Endothelial cell of umbilical vein (primary cell): ENCODE measurements at regions not wholly inside any gene's neighbourhood (a gene's known extent, or its start where the extent isn't known, plus 50 kb on each side); places are given as distances from the start of the nearest gene placed in this dataset.

Experiments used
- BruUV-seq: library from RNA; stranded (reverse); fragments of 400-500 nt; replicated peaks from 2 replicates; lab custom pipeline; 2021; lab: Mats Ljungman, UMichigan
- CTCF ChIA-PET: fragments of 300-600, 350-600 bp; sonication (Branson Sonifier 250); formaldehyde crosslinking; loops from one replicate; lab custom pipeline; 2021; ENCODE audit warnings: antibody characterized with exemption, inconsistent platforms; lab: Charles Lee
- POLR2A ChIA-PET: fragments of 300-600, 350-600 bp; sonication (Branson Sonifier 250); formaldehyde crosslinking; loops from one replicate; lab custom pipeline; 2021; ENCODE audit warnings: antibody characterized with exemption, inconsistent platforms; lab: Charles Lee
- DNase-seq: peaks from one replicate; pipeline ENCODE4 v3.0.0-alpha.2; 2011; ENCODE audit warnings: low read depth, low spot score
- FAIRE-seq: peaks from 2 replicates; lab custom pipeline; 2011; peaks lifted over from hg19 to GRCh38; lab: Jason Lieb, UNC
- H2AFZ ChIP-seq: 2 replicates; pipeline ENCODE4 v1.6.0; 2012; ENCODE audit warnings: low read depth, low read length, control low read depth, inconsistent platforms
- H3K27ac ChIP-seq: 2 replicates; pipeline ENCODE4 v1.5.1; 2011; ENCODE audit warnings: low read depth, mild to moderate bottlenecking, control low read depth, low read length, moderate library complexity; ENCODE audit not compliant: insufficient read depth
- H3K27me3 ChIP-seq, 2 experiments: 2 replicates each; pipeline versions ENCODE4 v1.6.0 to v1.6.1; 2011; ENCODE audit warnings: low read length in 2 of 2, mixed read lengths in 1 of 2; ENCODE audit not compliant: control insufficient read depth in 2 of 2, insufficient read depth in 2 of 2
- H3K36me3 ChIP-seq, 2 experiments: 2 replicates in 1 of 2; 3 replicates in 1 of 2; pipeline ENCODE4 v1.5.1; 2011; ENCODE audit warnings: low read length in 2 of 2, mild to moderate bottlenecking in 1 of 2, moderate library complexity in 1 of 2; ENCODE audit not compliant: control insufficient read depth in 2 of 2, insufficient read depth in 2 of 2; ENCODE audit errors: extremely low read depth in 1 of 2
- H3K4me1 ChIP-seq: 3 replicates; pipeline ENCODE4 v1.5.1; 2011; ENCODE audit warnings: mild to moderate bottlenecking, low read length; ENCODE audit not compliant: control insufficient read depth, insufficient read depth; ENCODE audit errors: extremely low read depth
- H3K4me2 ChIP-seq: 2 replicates; pipeline ENCODE4 v1.6.1; 2011; ENCODE audit warnings: low read length, control low read depth, mixed read lengths; ENCODE audit not compliant: insufficient read depth
- H3K4me3 ChIP-seq, 3 experiments: fragments of 200-600 bp in 1 of 3; sonication (generic), shearing (Covaris generic) in 1 of 3; replicated peaks in 1 of 3; 2 replicates each; pipeline ENCODE4 v1.5.1; 2011 to 2016; ENCODE audit warnings: control low read depth in 3 of 3, low read length in 3 of 3, mild to moderate bottlenecking in 2 of 3, inconsistent platforms in 1 of 3, low read depth in 1 of 3, moderate library complexity in 1 of 3; ENCODE audit not compliant: insufficient read depth in 1 of 3
- H3K79me2 ChIP-seq: 2 replicates; pipeline ENCODE4 v1.6.0; 2012; ENCODE audit warnings: low read length, inconsistent platforms; ENCODE audit not compliant: control insufficient read depth, insufficient read depth
- H3K9ac ChIP-seq: replicated peaks from 2 replicates; pipeline ENCODE3; 2011; ENCODE audit warnings: low read length, control low read depth; ENCODE audit not compliant: insufficient read depth; ENCODE audit errors: extremely low read depth
- H3K9me1 ChIP-seq: replicated peaks from 3 replicates; pipeline ENCODE4 v1.6.0; 2011; ENCODE audit warnings: mild to moderate bottlenecking, low read length; ENCODE audit not compliant: control insufficient read depth, insufficient read depth; ENCODE audit errors: extremely low read depth
- H3K9me3 ChIP-seq: replicated peaks from 2 replicates; pipeline ENCODE4 v1.5.1; 2012; ENCODE audit warnings: low read length, inconsistent platforms; ENCODE audit not compliant: control insufficient read depth, insufficient read depth
- H4K20me1 ChIP-seq: replicated peaks from 2 replicates; pipeline ENCODE3; 2011; ENCODE audit warnings: mild to moderate bottlenecking, low read length; ENCODE audit not compliant: control insufficient read depth, insufficient read depth; ENCODE audit errors: extremely low read depth
- EZH2 ChIP-seq: IDR thresholded peaks from 2 replicates; pipeline ENCODE4 v1.6.1; 2012; ENCODE audit warnings: borderline replicate concordance, low read depth, mild to moderate bottlenecking, moderate library complexity, low read length, inconsistent platforms; ENCODE audit not compliant: severe bottlenecking
- FOS ChIP-seq: IDR thresholded peaks from 2 replicates; pipeline ENCODE4 v1.6.1; 2011; ENCODE audit warnings: mild to moderate bottlenecking, low read length, moderate library complexity, borderline replicate concordance; ENCODE audit not compliant: insufficient read depth
- GATA2 ChIP-seq: IDR thresholded peaks from 2 replicates; pipeline ENCODE4 v1.7.0; 2011; ENCODE audit warnings: low read depth, mild to moderate bottlenecking, moderate library complexity, mixed read lengths, low read length; ENCODE audit not compliant: insufficient read length, insufficient read depth
- JUN ChIP-seq: IDR thresholded peaks from 2 replicates; pipeline ENCODE4 v1.6.1; 2011; ENCODE audit warnings: borderline replicate concordance, low read depth; ENCODE audit not compliant: insufficient read length, insufficient read depth
- MAX ChIP-seq: IDR thresholded peaks from 2 replicates; pipeline ENCODE4 v1.6.1; 2011; ENCODE audit not compliant: insufficient read depth, insufficient read length
- POLR2A ChIP-seq: IDR thresholded peaks from 2 replicates; pipeline ENCODE4 v1.6.1; 2012; ENCODE audit warnings: low read depth, mild to moderate bottlenecking, control low read depth, low read length
- POLR2AphosphoS5 ChIP-seq: IDR thresholded peaks from 2 replicates; pipeline ENCODE4 v1.6.1; 2012; ENCODE audit warnings: low read depth, mild to moderate bottlenecking, control low read depth, low read length, moderate library complexity; ENCODE audit not compliant: insufficient read depth
- dilution Hi-C: fragments of 300-500 bp; cut with MboI; formaldehyde crosslinking; loops from one replicate; pipeline ENCODE4 v1.15.0; 2019; ENCODE audit warnings: low sequenced_read_pairs; ENCODE audit not compliant: extremely low pct_ligation_motif_present
- intact Hi-C: fragments of 100-400 bp; cut with micrococcal nuclease; formaldehyde crosslinking; loops from one replicate; pipeline ENCODE4 v1.10.0; 2022

DNA sequence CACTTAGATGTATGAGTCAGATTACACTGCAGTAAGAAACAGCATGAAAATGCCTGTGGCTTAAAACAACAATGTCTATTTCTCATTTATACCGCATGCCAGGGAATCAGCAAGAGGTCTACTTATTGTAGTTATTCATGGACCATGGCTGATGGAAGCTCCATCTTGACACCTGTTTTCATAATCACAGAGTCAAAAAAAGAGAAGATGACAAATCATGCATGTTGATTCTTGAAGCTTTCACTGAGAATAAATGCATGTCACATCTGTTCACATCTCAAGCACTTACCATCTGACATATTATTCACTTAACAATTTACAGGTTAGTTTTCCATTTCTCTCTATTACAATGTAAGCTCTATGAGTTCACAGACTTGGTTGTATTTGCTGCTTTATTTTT lies 194.2 kb upstream of the SLITRK2 start:
- H3K36me3 ChIP-seq = no peaks in the 10 kb centered on the region
- H3K4me3 ChIP-seq = no peak overlapping the region
- no peak for TF ChIP-seq JUN
- no peak for TF ChIP-seq POLR2AphosphoS5
- TF ChIP-seq EZH2 = no peak
- no peak for TF ChIP-seq FOS
- no peak for TF ChIP-seq POLR2A
- TF ChIP-seq MAX = no peak
- no peak for TF ChIP-seq GATA2
- H3K9me3 ChIP-seq = no peaks in the 10 kb centered on the region
- no TSS peak for BruUV-seq
- H2AFZ ChIP-seq = no peak overlapping the region
- CTCF ChIA-PET = no interaction called here
- H3K9me1 ChIP-seq = no peaks in the 10 kb centered on the region
- no peak for FAIRE-seq
- no peaks in the 10 kb centered on the region for H4K20me1 ChIP-seq
- no peak for DNase-seq
- POLR2A ChIA-PET = no interaction called here
- intact Hi-C loops (no loop called here), dilution Hi-C loops (no loop called here)
- H3K4me1 ChIP-seq = no peaks in the 10 kb centered on the region
- H3K9ac ChIP-seq = no peak overlapping the region
- no peak overlapping the region for H3K27ac ChIP-seq
- no peaks in the 10 kb centered on the region for H3K79me2 ChIP-seq
- no peak overlapping the region for H3K4me2 ChIP-seq
- H3K27me3 ChIP-seq = no peaks in the 10 kb centered on the region

- no peaks in the 10 kb centered on the region for H3K9me3 ChIP-seq
- no peaks in the 10 kb centered on the region for H3K4me1 ChIP-seq
- no peak overlapping the region for H3K27ac ChIP-seq
- dilution Hi-C loops = no loop called here
- TF ChIP-seq EZH2 = no peak
- no peak overlapping the region for H2AFZ ChIP-seq
- H3K79me2 ChIP-seq = no peaks in the 10 kb centered on the region
- intact Hi-C loops = no loop called here
- H3K4me2 ChIP-seq = no peak overlapping the region
- no peaks in the 10 kb centered on the region for H4K20me1 ChIP-seq
- POLR2A ChIA-PET = no interaction called here
- FAIRE-seq (no peak), DNase-seq (no peak)
- H3K9me1 ChIP-seq = no peaks in the 10 kb centered on the region
- no peaks in the 10 kb centered on the region for H3K36me3 ChIP-seq
- H3K27me3 ChIP-seq = no peaks in the 10 kb centered on the region
- no peak overlapping the region for H3K9ac ChIP-seq
- CTCF ChIA-PET = no interaction called here
- no peak overlapping the region for H3K4me3 ChIP-seq
- no TSS peak for BruUV-seq
Measured at GRCh38 chrX:145630081-145630480, 187.5 kb upstream of the SLITRK2 start.
